ENCODE measurements at regions not wholly inside any gene's neighbourhood (a gene's known extent, or its start where the extent isn't known, plus 50 kb on each side); places are given as distances from the start of the nearest gene placed in this dataset.

- TF ChIP-seq POLR2A (IDR thresholded peaks at IDR 0.05; ENCODE audit: low read depth, low read length) (no peak), POLR2AphosphoS5 (IDR thresholded peaks at IDR 0.05; ENCODE audit: low read depth, low read length) (no peak), PAX5 (IDR thresholded peaks at IDR 0.05; ENCODE audit: insufficient read depth, low read length, severe bottlenecking) (no peak)
These were observed 115.4 kb downstream of the OPN5 start for GRCh38 chr6:47897247-47897646.

All from GM12891 (cell line).